ENCODE measurements at regions not wholly inside any gene's neighbourhood (a gene's known extent, or its start where the extent isn't known, plus 50 kb on each side); places are given as distances from the start of the nearest gene placed in this dataset.

DNA sequence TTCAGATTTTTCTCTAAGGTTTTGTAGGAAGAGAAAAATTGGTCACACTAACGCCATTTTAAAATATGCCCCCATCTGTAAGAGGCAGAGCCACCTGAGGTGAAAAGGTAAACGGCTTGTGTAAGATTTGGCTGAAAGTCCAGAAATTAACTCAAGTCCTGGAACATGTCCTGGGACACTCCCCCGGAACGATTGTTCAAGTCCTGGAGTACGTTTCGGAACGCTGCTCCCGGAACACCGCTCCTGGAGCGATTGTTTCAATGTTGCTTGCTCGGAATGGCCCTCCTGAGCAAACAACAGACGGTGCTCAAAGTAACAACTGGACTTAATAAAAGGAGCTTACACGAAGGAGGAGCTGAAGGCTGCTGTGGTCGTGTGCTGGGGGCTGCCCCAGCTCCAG is 796.5 kb upstream of the SLIT2 start:
- TF ChIP-seq ZNF766 (CRISPR knock-in tag; IDR thresholded peaks at IDR 0.05; ENCODE audit: borderline replicate concordance) (no peak), ZNF354B (CRISPR knock-in tag; IDR thresholded peaks at IDR 0.05) (no peak), NR3C1 (CRISPR knock-in tag; IDR thresholded peaks at IDR 0.05) (no peak), ZNF607 (CRISPR knock-in tag; IDR thresholded peaks at IDR 0.05; ENCODE audit: borderline replicate concordance) (no peak), ESRRA (CRISPR knock-in tag; IDR thresholded peaks at IDR 0.05; ENCODE audit: low read depth) (no peak), ZNF124 (CRISPR knock-in tag; IDR thresholded peaks at IDR 0.05) (no peak), ZNF83 (CRISPR knock-in tag; IDR thresholded peaks at IDR 0.05; ENCODE audit: borderline replicate concordance) (no peak), ATAD3A (CRISPR knock-in tag; IDR thresholded peaks at IDR 0.05) (no peak)
- TF ChIP-seq, protein P1, sequence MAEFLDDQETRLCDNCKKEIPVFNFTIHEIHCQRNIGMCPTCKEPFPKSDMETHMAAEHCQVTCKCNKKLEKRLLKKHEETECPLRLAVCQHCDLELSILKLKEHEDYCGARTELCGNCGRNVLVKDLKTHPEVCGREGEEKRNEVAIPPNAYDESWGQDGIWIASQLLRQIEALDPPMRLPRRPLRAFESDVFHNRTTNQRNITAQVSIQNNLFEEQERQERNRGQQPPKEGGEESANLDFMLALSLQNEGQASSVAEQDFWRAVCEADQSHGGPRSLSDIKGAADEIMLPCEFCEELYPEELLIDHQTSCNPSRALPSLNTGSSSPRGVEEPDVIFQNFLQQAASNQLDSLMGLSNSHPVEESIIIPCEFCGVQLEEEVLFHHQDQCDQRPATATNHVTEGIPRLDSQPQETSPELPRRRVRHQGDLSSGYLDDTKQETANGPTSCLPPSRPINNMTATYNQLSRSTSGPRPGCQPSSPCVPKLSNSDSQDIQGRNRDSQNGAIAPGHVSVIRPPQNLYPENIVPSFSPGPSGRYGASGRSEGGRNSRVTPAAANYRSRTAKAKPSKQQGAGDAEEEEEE (CRISPR knock-in tag; IDR thresholded peaks at IDR 0.05; ENCODE audit: borderline replicate concordance) = no peak
- TF ChIP-seq, protein P2, sequence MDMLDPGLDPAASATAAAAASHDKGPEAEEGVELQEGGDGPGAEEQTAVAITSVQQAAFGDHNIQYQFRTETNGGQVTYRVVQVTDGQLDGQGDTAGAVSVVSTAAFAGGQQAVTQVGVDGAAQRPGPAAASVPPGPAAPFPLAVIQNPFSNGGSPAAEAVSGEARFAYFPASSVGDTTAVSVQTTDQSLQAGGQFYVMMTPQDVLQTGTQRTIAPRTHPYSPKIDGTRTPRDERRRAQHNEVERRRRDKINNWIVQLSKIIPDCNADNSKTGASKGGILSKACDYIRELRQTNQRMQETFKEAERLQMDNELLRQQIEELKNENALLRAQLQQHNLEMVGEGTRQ (IDR thresholded peaks at IDR 0.05; ENCODE audit: low read depth, low read length) = no peak
- TF ChIP-seq, protein P2 (CRISPR knock-in tag; IDR thresholded peaks at IDR 0.05; ENCODE audit: borderline replicate concordance) = no peak
- TF ChIP-seq, protein P3, sequence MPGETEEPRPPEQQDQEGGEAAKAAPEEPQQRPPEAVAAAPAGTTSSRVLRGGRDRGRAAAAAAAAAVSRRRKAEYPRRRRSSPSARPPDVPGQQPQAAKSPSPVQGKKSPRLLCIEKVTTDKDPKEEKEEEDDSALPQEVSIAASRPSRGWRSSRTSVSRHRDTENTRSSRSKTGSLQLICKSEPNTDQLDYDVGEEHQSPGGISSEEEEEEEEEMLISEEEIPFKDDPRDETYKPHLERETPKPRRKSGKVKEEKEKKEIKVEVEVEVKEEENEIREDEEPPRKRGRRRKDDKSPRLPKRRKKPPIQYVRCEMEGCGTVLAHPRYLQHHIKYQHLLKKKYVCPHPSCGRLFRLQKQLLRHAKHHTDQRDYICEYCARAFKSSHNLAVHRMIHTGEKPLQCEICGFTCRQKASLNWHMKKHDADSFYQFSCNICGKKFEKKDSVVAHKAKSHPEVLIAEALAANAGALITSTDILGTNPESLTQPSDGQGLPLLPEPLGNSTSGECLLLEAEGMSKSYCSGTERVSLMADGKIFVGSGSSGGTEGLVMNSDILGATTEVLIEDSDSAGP (CRISPR knock-in tag; IDR thresholded peaks at IDR 0.05; ENCODE audit: borderline replicate concordance) = no peak
- TF ChIP-seq, protein P4, sequence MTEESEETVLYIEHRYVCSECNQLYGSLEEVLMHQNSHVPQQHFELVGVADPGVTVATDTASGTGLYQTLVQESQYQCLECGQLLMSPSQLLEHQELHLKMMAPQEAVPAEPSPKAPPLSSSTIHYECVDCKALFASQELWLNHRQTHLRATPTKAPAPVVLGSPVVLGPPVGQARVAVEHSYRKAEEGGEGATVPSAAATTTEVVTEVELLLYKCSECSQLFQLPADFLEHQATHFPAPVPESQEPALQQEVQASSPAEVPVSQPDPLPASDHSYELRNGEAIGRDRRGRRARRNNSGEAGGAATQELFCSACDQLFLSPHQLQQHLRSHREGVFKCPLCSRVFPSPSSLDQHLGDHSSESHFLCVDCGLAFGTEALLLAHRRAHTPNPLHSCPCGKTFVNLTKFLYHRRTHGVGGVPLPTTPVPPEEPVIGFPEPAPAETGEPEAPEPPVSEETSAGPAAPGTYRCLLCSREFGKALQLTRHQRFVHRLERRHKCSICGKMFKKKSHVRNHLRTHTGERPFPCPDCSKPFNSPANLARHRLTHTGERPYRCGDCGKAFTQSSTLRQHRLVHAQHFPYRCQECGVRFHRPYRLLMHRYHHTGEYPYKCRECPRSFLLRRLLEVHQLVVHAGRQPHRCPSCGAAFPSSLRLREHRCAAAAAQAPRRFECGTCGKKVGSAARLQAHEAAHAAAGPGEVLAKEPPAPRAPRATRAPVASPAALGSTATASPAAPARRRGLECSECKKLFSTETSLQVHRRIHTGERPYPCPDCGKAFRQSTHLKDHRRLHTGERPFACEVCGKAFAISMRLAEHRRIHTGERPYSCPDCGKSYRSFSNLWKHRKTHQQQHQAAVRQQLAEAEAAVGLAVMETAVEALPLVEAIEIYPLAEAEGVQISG (CRISPR knock-in tag; IDR thresholded peaks at IDR 0.05) = no peak
- ChIA-PET CTCF (ENCODE audit: low intra/inter-chr PET ratio, low total read pairs) (no interaction called here), POLR2A (no interaction called here)
- Histone ChIP-seq H3K4me3 (replicated peaks in 1 of 3; ENCODE audit: insufficient read depth in 1 of 3, low read depth in 2 of 3, low read length in 3 of 3) (no peak overlapping the region), H2AFZ (ENCODE audit: low read length) (no peak overlapping the region), H3K27me3 (ENCODE audit: control insufficient read depth in 1 of 2, insufficient read depth in 2 of 2, low read length in 2 of 2) (no peaks in the 10 kb centered on the region), H3K27ac (ENCODE audit: extremely low read length, insufficient read depth, low read length) (no peak overlapping the region), H3K9ac (ENCODE audit: insufficient read depth, low read depth, low read length) (no peak overlapping the region), H3K79me2 (ENCODE audit: insufficient read depth, low read length) (no peaks in the 10 kb centered on the region), H3K9me3 (ENCODE audit: low read length) (peaks cover 80% of the 10 kb centered on the region), H3K4me2 (ENCODE audit: low read depth, low read length) (no peak overlapping the region), H3K36me3 (replicated peaks in 1 of 2; ENCODE audit: control insufficient read depth in 1 of 2, insufficient read depth in 2 of 2, low read length in 2 of 2) (no peaks in the 10 kb centered on the region), H4K20me1 (ENCODE audit: insufficient read depth, low read length) (no peaks in the 10 kb centered on the region), H3K4me1 (ENCODE audit: insufficient read depth, low read length) (no peaks in the 10 kb centered on the region)
- WGBS (ENCODE audit: low lambda C conversion rate) = 2% methylated on average over 2 of the region's 14 CpGs
- BruUV-seq (replicated peaks) = no TSS peak
- ATAC-seq = no peak
- intact Hi-C loops (cut with micrococcal nuclease; ENCODE audit: unreplicated experiment) (no loop called here), in situ Hi-C loops (cut with HindIII; ENCODE audit: extremely low pct_ligation_motif_present, low pct_unique_long_range_greater_than_20kb) (no loop called here)
- DNase-seq (ENCODE audit: low spot score) = no peak
- FAIRE-seq = no peak

Data from HepG2 (cell line).